SU-DHL-6 (cell line): ENCODE measurements at regions not wholly inside any gene's neighbourhood (a gene's known extent, or its start where the extent isn't known, plus 50 kb on each side); places are given as distances from the start of the nearest gene placed in this dataset.

ENCODE experiments used
- CTCF ChIP-seq: fragments of 200-600 bp; sonication (generic); IDR thresholded peaks from one replicate; pipeline ENCODE4 v1.5.1; 2017; ENCODE audit warnings: antibody characterized with exemption, mild to moderate bottlenecking, low read length, moderate library complexity; ENCODE audit not compliant: insufficient read depth, poor library complexity, severe bottlenecking
- EZH2phosphoT487 ChIP-seq: fragments of 200-600 bp; sonication (generic), shearing (Covaris generic); conservative IDR thresholded peaks from 2 replicates; pipeline ENCODE4 v1.6.1; 2018; ENCODE audit warnings: mild to moderate bottlenecking, antibody characterized with exemption, low read length, moderate library complexity, mixed read lengths

GRCh38 chr2:221364672-221365071 lies 207.4 kb downstream of the EPHA4 start:
- no peak for TF ChIP-seq CTCF
- TF ChIP-seq EZH2phosphoT487 = no peak
